ENCODE measurements at regions not wholly inside any gene's neighbourhood (a gene's known extent, or its start where the extent isn't known, plus 50 kb on each side); places are given as distances from the start of the nearest gene placed in this dataset.

GRCh38 chr5:152092580-152092979 lies 167.9 kb upstream of the GLRA1 start:
- intact Hi-C loops (cut with DNase I): no loop called here
- Histone ChIP-seq H3K27ac (no peak overlapping the region), H3K4me1 (no peaks in the 10 kb centered on the region), H3K27me3 (no peaks in the 10 kb centered on the region), H3K9me3 (no peaks in the 10 kb centered on the region), H3K36me3 (no peaks in the 10 kb centered on the region), H3K4me3 (no peak overlapping the region)
- DNase-seq (no peak), ATAC-seq (peak; percentile 69)
- TF ChIP-seq, protein P1, sequence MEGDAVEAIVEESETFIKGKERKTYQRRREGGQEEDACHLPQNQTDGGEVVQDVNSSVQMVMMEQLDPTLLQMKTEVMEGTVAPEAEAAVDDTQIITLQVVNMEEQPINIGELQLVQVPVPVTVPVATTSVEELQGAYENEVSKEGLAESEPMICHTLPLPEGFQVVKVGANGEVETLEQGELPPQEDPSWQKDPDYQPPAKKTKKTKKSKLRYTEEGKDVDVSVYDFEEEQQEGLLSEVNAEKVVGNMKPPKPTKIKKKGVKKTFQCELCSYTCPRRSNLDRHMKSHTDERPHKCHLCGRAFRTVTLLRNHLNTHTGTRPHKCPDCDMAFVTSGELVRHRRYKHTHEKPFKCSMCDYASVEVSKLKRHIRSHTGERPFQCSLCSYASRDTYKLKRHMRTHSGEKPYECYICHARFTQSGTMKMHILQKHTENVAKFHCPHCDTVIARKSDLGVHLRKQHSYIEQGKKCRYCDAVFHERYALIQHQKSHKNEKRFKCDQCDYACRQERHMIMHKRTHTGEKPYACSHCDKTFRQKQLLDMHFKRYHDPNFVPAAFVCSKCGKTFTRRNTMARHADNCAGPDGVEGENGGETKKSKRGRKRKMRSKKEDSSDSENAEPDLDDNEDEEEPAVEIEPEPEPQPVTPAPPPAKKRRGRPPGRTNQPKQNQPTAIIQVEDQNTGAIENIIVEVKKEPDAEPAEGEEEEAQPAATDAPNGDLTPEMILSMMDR (IDR thresholded peaks at IDR 0.05): no peak

GRCh38 chr5:152089644-152090043 lies 165.0 kb upstream of the GLRA1 start:
- H3K27ac ChIP-seq: no peak overlapping the region
- H3K36me3 ChIP-seq: no peaks in the 10 kb centered on the region
- H3K4me3 ChIP-seq: no peak overlapping the region
- H3K27me3 ChIP-seq: no peaks in the 10 kb centered on the region
- ATAC-seq (no peak), DNase-seq (no peak)
- no peaks in the 10 kb centered on the region for H3K4me1 ChIP-seq
- TF ChIP-seq, protein P1 (IDR thresholded peaks at IDR 0.05): no peak
- intact Hi-C loops (cut with DNase I): no loop called here
- H3K9me3 ChIP-seq: no peaks in the 10 kb centered on the region

- TF ChIP-seq, protein P1 (IDR thresholded peaks at IDR 0.05): no peak
- Histone ChIP-seq H3K9me3 (no peaks in the 10 kb centered on the region), H3K4me3 (no peak overlapping the region), H3K36me3 (no peaks in the 10 kb centered on the region), H3K4me1 (no peaks in the 10 kb centered on the region), H3K27ac (no peak overlapping the region), H3K27me3 (no peaks in the 10 kb centered on the region)
- intact Hi-C loops (cut with DNase I): no loop called here
- DNase-seq (no peak), ATAC-seq (no peak)
Measured at GRCh38 chr5:152086668-152087067, 162.0 kb upstream of the GLRA1 start.

GRCh38 chr5:152084476-152084875 lies 159.8 kb upstream of the GLRA1 start:
- DNase-seq (peak in 2 of 4 donors; percentile 35 to 72), ATAC-seq (no peak)
- Histone ChIP-seq H3K9me3 (no peaks in the 10 kb centered on the region), H3K4me1 (no peaks in the 10 kb centered on the region), H3K27ac (no peak overlapping the region), H3K36me3 (no peaks in the 10 kb centered on the region), H3K27me3 (no peaks in the 10 kb centered on the region), H3K4me3 (no peak overlapping the region)
- TF ChIP-seq, protein P1 (IDR thresholded peaks at IDR 0.05): no peak
- intact Hi-C loops (cut with DNase I): no loop called here

DNA sequence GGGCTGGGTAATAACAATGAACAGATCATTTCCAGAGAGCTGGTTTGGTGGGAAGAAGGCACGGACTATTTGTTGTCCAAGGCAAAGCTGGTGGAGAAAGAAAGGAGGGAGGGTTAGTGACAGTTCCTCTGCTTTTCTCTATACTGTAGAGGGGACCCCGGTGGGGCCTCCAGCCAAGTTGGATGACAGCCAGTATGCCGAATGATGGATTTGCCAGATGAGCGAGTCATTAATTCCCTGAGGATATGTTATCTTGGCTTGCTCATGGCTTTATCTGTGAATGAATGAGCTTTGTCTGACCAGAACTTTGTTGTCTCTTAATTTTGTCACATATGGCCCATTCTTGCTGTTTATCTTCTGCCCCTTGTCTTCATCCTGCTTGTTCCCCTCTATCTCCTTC lies 158.6 kb upstream of the GLRA1 start:
- DNase-seq (no peak), ATAC-seq (no peak)
- no peak overlapping the region for H3K27ac ChIP-seq
- no peaks in the 10 kb centered on the region for H3K9me3 ChIP-seq
- no peak overlapping the region for H3K4me3 ChIP-seq
- intact Hi-C loops (cut with DNase I): no loop called here
- no peaks in the 10 kb centered on the region for H3K4me1 ChIP-seq
- TF ChIP-seq, protein P1 (IDR thresholded peaks at IDR 0.05): no peak
- H3K36me3 ChIP-seq: no peaks in the 10 kb centered on the region
- H3K27me3 ChIP-seq: no peaks in the 10 kb centered on the region

All from left lung (tissue), 4 donors.